K562 (cell line): ENCODE measurements at regions not wholly inside any gene's neighbourhood (a gene's known extent, or its start where the extent isn't known, plus 50 kb on each side); places are given as distances from the start of the nearest gene placed in this dataset.

Experiments
- ATAC-seq: fragments of 200-7000 bp; cut with Tn5 transposase; 3 replicates; pipeline ENCODE4 v1.9.1; 2020; ENCODE audit warnings: moderate library complexity
- BruUV-seq: library from RNA; stranded (reverse); fragments of 400-500 nt; replicated peaks from 2 replicates; lab custom pipeline; 2021; lab: Mats Ljungman, UMichigan
- CTCF ChIA-PET: fragments of 300-600 bp; formaldehyde crosslinking; extraction: SDS; loops from one replicate; lab custom pipeline; 2021; ENCODE audit warnings: low intra/inter-chr PET ratio; lab: Yijun Ruan, JAX
- POLR2A ChIA-PET: fragments of 300-600, 350-650 bp; sonication (Branson Sonifier 250); formaldehyde crosslinking; extraction: SDS; loops from one replicate; lab custom pipeline; 2021; ENCODE audit warnings: antibody characterized with exemption, inconsistent platforms; lab: Yijun Ruan, JAX
- DNase-seq, 4 experiments: peaks; one replicate each; pipeline versions ENCODE4 v3.0.0 to v3.0.0-alpha.2; 2011 to 2018; ENCODE audit warnings: low spot score in 3 of 4, mixed read lengths in 3 of 4; ENCODE audit errors: extremely low read depth in 1 of 4
- FAIRE-seq: peaks from 2 replicates; lab custom pipeline; 2011; peaks lifted over from hg19 to GRCh38; lab: Jason Lieb, UNC
- H2AFZ ChIP-seq: 2 replicates; pipeline ENCODE4 v1.6.0; 2011; ENCODE audit warnings: low read depth, low read length, control low read depth, inconsistent platforms
- H3K27ac ChIP-seq: fragments of 200-600 bp; 3 replicates; pipeline ENCODE4 v1.8.0; 2011; ENCODE audit warnings: low read depth, mild to moderate bottlenecking, control low read depth, inconsistent platforms, low read length, moderate library complexity, mixed read lengths; ENCODE audit errors: extremely low read depth
- H3K27me3 ChIP-seq, 2 experiments: fragments of 300-600 bp in 1 of 2; 2 replicates in 1 of 2; 3 replicates in 1 of 2; pipeline versions ENCODE4 v1.6.0 to v1.8.0; 2011; ENCODE audit warnings: inconsistent platforms in 2 of 2, low read length in 2 of 2, mild to moderate bottlenecking in 1 of 2, mixed read lengths in 1 of 2, moderate library complexity in 1 of 2; ENCODE audit not compliant: control insufficient read depth in 2 of 2, insufficient read depth in 2 of 2
- H3K36me3 ChIP-seq: fragments of 300-600 bp; 3 replicates; pipeline ENCODE4 v1.8.0; 2011; ENCODE audit warnings: mild to moderate bottlenecking, low read length, inconsistent platforms; ENCODE audit not compliant: control insufficient read depth, insufficient read depth
- H3K4me1 ChIP-seq, 2 experiments: fragments of 200-600 bp in 1 of 2; replicated peaks in 1 of 2; 2 replicates in 1 of 2; 3 replicates in 1 of 2; pipeline versions ENCODE4 v1.5.1 to v1.8.0; 2011; ENCODE audit warnings: inconsistent platforms in 2 of 2, low read length in 2 of 2, mild to moderate bottlenecking in 1 of 2, mixed read lengths in 1 of 2, moderate library complexity in 1 of 2; ENCODE audit not compliant: control insufficient read depth in 2 of 2, insufficient read depth in 2 of 2
- H3K4me2 ChIP-seq: 2 replicates; pipeline ENCODE4 v1.6.1; 2011; ENCODE audit warnings: low read length, control low read depth, inconsistent platforms, mixed read lengths; ENCODE audit not compliant: insufficient read depth
- H3K4me3 ChIP-seq: fragments of 200-600 bp; sonication (generic), shearing (Covaris generic); 2 replicates; pipeline ENCODE4 v1.5.1; 2016; ENCODE audit warnings: control low read depth, inconsistent platforms
- H3K79me2 ChIP-seq: fragments of 200-600 bp; 3 replicates; pipeline ENCODE4 v1.8.0; 2011; ENCODE audit warnings: low read length, inconsistent platforms; ENCODE audit not compliant: control insufficient read depth, insufficient read depth
- H3K9ac ChIP-seq, 2 experiments: 2 replicates each; pipeline versions ENCODE4 v1.6.0 to v1.6.1; 2011; ENCODE audit warnings: low read depth in 2 of 2, low read length in 2 of 2, control low read depth in 1 of 2, inconsistent platforms in 1 of 2, mild to moderate bottlenecking in 1 of 2, mixed read lengths in 1 of 2; ENCODE audit not compliant: insufficient read depth in 1 of 2
- H3K9me1 ChIP-seq: one replicate; pipeline ENCODE4 v1.6.0; 2011; ENCODE audit warnings: inconsistent platforms, mild to moderate bottlenecking, low read length, moderate library complexity; ENCODE audit not compliant: control insufficient read depth, insufficient read depth
- H3K9me3 ChIP-seq: replicated peaks from 2 replicates; pipeline ENCODE4 v1.5.1; 2011; ENCODE audit warnings: low read depth, low read length, inconsistent platforms; ENCODE audit not compliant: control insufficient read depth, insufficient read depth
- H4K20me1 ChIP-seq: replicated peaks from 2 replicates; pipeline ENCODE4 v1.6.1; 2011; ENCODE audit warnings: low read length, inconsistent platforms, mixed read lengths; ENCODE audit not compliant: control insufficient read depth, insufficient read depth
- CBX1 ChIP-seq: sonication (generic); IDR thresholded peaks from 2 replicates; pipeline ENCODE4 v1.6.1; 2016; ENCODE audit warnings: antibody characterized with exemption, low read depth, mild to moderate bottlenecking
- DNMT1 ChIP-seq: fragments of 450-650 bp; IDR thresholded peaks from 2 replicates; pipeline ENCODE4 v1.6.1; 2016; ENCODE audit warnings: antibody characterized with exemption, mild to moderate bottlenecking
- HDAC2 ChIP-seq: fragments of 450-650 bp; IDR thresholded peaks from 2 replicates; pipeline ENCODE4 v1.6.1; 2016; ENCODE audit warnings: mild to moderate bottlenecking
- HDGF ChIP-seq: fragments of 450-650 bp; IDR thresholded peaks from 2 replicates; pipeline ENCODE4 v1.6.1; 2016
- HNRNPUL1 ChIP-seq: fragments of 200-400 bp; formaldehyde crosslinking; IDR thresholded peaks from 2 replicates; pipeline ENCODE4 v1.6.1; 2017; ENCODE audit warnings: low read length
- KLF13 ChIP-seq: fragments of 450-650 bp; IDR thresholded peaks from 2 replicates; pipeline ENCODE4 v1.6.1; 2016; ENCODE audit warnings: missing genetic modification characterization, low read depth, mild to moderate bottlenecking, missing compliant biosample characterization, moderate library complexity, borderline replicate concordance
- MAFK ChIP-seq: IDR thresholded peaks from 2 replicates; pipeline ENCODE4 v1.6.1; 2011; ENCODE audit warnings: low read length, improper control_type of control experiment
- MTA2 ChIP-seq: fragments of 450-650 bp; IDR thresholded peaks from 2 replicates; pipeline ENCODE4 v1.6.1; 2016; ENCODE audit warnings: low read depth
- MYBL2 ChIP-seq, 2 experiments: fragments of 450-650 bp in 1 of 2; sonication (generic) in 1 of 2; formaldehyde crosslinking in 1 of 2; IDR thresholded peaks; 2 replicates each; pipeline versions ENCODE4 v1.6.1 to v1.8.1; 2017 to 2022; ENCODE audit warnings: borderline replicate concordance in 1 of 2, inconsistent platforms in 1 of 2, low read depth in 1 of 2, mild to moderate bottlenecking in 1 of 2, missing genetic modification reagents in 1 of 2, moderate library complexity in 1 of 2
- PTRF ChIP-seq: fragments of 450-650 bp; IDR thresholded peaks from 2 replicates; pipeline ENCODE4 v1.6.1; 2016; ENCODE audit warnings: mild to moderate bottlenecking, missing genetic modification characterization, missing compliant biosample characterization
- PTTG1 ChIP-seq: fragments of 450-650 bp; IDR thresholded peaks from 2 replicates; pipeline ENCODE4 v1.6.1; 2016; ENCODE audit warnings: low read depth, mild to moderate bottlenecking, missing genetic modification characterization, missing compliant biosample characterization
- RFX1 ChIP-seq: fragments of 450-650 bp; IDR thresholded peaks from 2 replicates; pipeline ENCODE4 v1.6.1; 2016; ENCODE audit warnings: mild to moderate bottlenecking, moderate library complexity
- RFX7 ChIP-seq: fragments of 250-450 bp; sonication (Bioruptor Pico); IDR thresholded peaks from 2 replicates; pipeline ENCODE4 v1.5.1; 2021; ENCODE audit warnings: mild to moderate bottlenecking
- SRSF9 ChIP-seq: fragments of 200-400 bp; formaldehyde crosslinking; IDR thresholded peaks from 2 replicates; pipeline ENCODE4 v1.6.1; 2017; ENCODE audit warnings: low read depth, low read length, borderline replicate concordance
- TAL1 ChIP-seq: fragments of 450-650 bp; IDR thresholded peaks from 2 replicates; pipeline ENCODE4 v1.6.1; 2016; ENCODE audit warnings: mild to moderate bottlenecking
- XRCC3 ChIP-seq: fragments of 450-650 bp; IDR thresholded peaks from 2 replicates; pipeline ENCODE4 v1.6.1; 2017; ENCODE audit warnings: mild to moderate bottlenecking, moderate library complexity
- YBX1 ChIP-seq: fragments of 450-650 bp; IDR thresholded peaks from 2 replicates; pipeline ENCODE4 v1.7.1; 2016; ENCODE audit warnings: mild to moderate bottlenecking
- ZBTB40 ChIP-seq, 2 experiments: fragments of 450-650 bp in 1 of 2; sonication (generic) in 1 of 2; formaldehyde crosslinking in 1 of 2; IDR thresholded peaks; 2 replicates each; pipeline versions ENCODE4 v1.7.1 to v1.9.0; 2016 to 2022; ENCODE audit warnings: inconsistent platforms in 1 of 2, mild to moderate bottlenecking in 1 of 2, missing genetic modification reagents in 1 of 2
- WGBS: fragments of 100-300 bp; shearing (Covaris generic); methylation state at CpG from one replicate; pipeline ENCODE4 v1.1.6; 2016; ENCODE audit warnings: low coverage, mixed read lengths; ENCODE audit not compliant: insufficient coverage; ENCODE audit errors: missing lambda C conversion rate; 5-methylcytosine and 5-hydroxymethylcytosine counted together
- in situ Hi-C: fragments of 300-500 bp; cut with MboI; formaldehyde crosslinking; loops from 4 replicates; pipeline ENCODE4 v1.15.0; 2018; ENCODE audit warnings: inconsistent platforms, mixed read lengths
- intact Hi-C: fragments of 100-400 bp; cut with micrococcal nuclease; formaldehyde crosslinking; loops from 2 replicates; pipeline ENCODE4 v1.14.2; 2022

GRCh38 chrX:128714425-128714824 is 662.2 kb upstream of the ACTRT1 start:
- CTCF ChIA-PET, result no interaction called here
- DNase-seq, result no peak
- no peak for TF ChIP-seq SRSF9
- TF ChIP-seq ZBTB40 (IDR thresholded peaks at IDR 0.05), result no peak
- no peak for TF ChIP-seq ZBTB40 (CRISPR knock-in tag; IDR thresholded peaks at IDR 0.05)
- no peak for TF ChIP-seq RFX1
- TF ChIP-seq YBX1, result no peak
- TF ChIP-seq HNRNPUL1, result no peak
- TF ChIP-seq CBX1, result no peak
- no peak for TF ChIP-seq DNMT1
- no peak for TF ChIP-seq HDGF
- TF ChIP-seq RFX7 (CRISPR knock-in tag), result no peak
- TF ChIP-seq TAL1, result no peak
- no peak for TF ChIP-seq MYBL2 (IDR thresholded peaks at IDR 0.05; ENCODE audit: low read depth)
- no peak for TF ChIP-seq MYBL2 (CRISPR knock-in tag; IDR thresholded peaks at IDR 0.05; ENCODE audit: borderline replicate concordance)
- no peak for TF ChIP-seq MAFK
- TF ChIP-seq KLF13 (tag), result no peak
- TF ChIP-seq HDAC2, result no peak
- TF ChIP-seq XRCC3, result no peak
- TF ChIP-seq PTRF (tag), result no peak
- TF ChIP-seq MTA2, result no peak
- TF ChIP-seq PTTG1 (tag), result no peak

More at GRCh38 chrX:128714425-128714824, 662.2 kb upstream of the ACTRT1 start:
- H3K9me1 ChIP-seq, result no peaks in the 10 kb centered on the region
- no peaks in the 10 kb centered on the region for H3K27me3 ChIP-seq
- no peak overlapping the region for H3K9ac ChIP-seq
- POLR2A ChIA-PET, result no interaction called here
- no peak overlapping the region for H3K27ac ChIP-seq
- H2AFZ ChIP-seq, result no peak overlapping the region
- FAIRE-seq (no peak), ATAC-seq (no peak)
- H3K9me3 ChIP-seq, result no peaks in the 10 kb centered on the region
- no peaks in the 10 kb centered on the region for H3K79me2 ChIP-seq
- H3K4me2 ChIP-seq, result no peak overlapping the region
- in situ Hi-C loops (no loop called here), intact Hi-C loops (no loop called here)
- 0% methylated on average over 9 of the region's 9 CpGs for WGBS
- no peak overlapping the region for H3K4me3 ChIP-seq
- no peaks in the 10 kb centered on the region for H3K4me1 ChIP-seq
- BruUV-seq, result no TSS peak
- H3K36me3 ChIP-seq, result no peaks in the 10 kb centered on the region
- H4K20me1 ChIP-seq, result no peaks in the 10 kb centered on the region
